HuH-7 (cell line): ENCODE measurements at regions not wholly inside any gene's neighbourhood (a gene's known extent, or its start where the extent isn't known, plus 50 kb on each side); places are given as distances from the start of the nearest gene placed in this dataset.

ENCODE experiments used
- DNase-seq: peaks from one replicate; pipeline ENCODE4 v3.0.0; 2011; ENCODE audit warnings: low spot score

DNA sequence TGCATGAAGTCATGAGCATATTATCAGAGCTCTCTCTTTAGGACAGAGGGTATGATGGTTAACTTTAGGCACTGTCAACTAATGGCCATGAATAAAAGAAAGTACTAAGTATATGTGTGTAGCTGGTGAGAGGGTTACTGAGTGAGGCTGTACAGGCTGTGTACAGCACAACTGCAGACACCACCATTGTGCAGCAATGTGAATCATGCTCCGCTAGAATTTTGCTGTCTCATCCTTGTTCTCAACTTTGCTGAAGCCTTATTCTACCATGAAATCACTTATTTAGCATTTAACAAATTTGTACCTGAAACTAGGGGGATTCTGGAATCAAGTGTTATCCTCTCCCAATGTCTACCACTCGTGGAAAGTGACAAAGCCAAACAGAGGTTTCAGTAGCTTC lies 414.9 kb downstream of the PLCL1 start:
- no peak for DNase-seq

- no peak for DNase-seq
Measured at GRCh38 chr2:198214114-198214596, 409.8 kb downstream of the PLCL1 start.

DNA sequence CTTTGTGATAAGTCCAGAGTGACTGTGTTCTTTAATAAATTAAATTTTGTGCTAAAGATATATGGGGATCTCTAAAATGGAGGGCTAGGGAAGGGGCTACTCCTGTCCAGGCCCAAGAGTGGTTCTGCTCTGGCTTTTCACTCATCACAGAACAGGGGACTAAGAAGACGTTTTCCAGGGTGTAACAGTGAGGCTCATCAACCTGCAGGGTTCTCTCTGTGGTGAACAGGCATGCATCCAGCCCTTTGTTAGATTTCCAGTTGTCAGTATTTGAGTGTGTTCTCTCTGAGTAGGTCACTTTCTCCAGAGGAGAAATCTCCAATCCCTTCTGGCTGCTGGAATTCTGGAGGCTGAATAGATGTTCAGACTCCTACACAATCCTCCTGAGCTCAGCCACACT lies 408.9 kb downstream of the PLCL1 start:
- DNase-seq = no peak

DNA sequence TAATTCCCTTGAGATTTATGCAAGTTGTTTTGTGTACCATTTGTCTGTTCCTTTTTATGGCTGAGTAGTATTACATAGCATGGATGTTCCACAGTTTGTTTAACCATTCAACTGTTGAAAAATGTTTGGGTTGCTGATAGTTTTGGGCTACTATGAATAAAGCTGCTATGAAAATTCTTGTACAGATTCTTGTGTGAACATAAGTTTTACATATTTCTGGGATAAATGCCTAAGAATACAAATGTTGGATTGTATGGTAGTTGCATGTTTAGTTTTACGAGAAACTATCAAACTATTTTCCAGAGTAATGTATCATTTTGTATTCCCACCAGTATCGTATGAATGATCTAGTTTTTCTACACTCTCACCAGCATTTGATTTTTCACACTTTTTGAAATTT lies 407.3 kb downstream of the PLCL1 start:
- DNase-seq = no peak

DNA sequence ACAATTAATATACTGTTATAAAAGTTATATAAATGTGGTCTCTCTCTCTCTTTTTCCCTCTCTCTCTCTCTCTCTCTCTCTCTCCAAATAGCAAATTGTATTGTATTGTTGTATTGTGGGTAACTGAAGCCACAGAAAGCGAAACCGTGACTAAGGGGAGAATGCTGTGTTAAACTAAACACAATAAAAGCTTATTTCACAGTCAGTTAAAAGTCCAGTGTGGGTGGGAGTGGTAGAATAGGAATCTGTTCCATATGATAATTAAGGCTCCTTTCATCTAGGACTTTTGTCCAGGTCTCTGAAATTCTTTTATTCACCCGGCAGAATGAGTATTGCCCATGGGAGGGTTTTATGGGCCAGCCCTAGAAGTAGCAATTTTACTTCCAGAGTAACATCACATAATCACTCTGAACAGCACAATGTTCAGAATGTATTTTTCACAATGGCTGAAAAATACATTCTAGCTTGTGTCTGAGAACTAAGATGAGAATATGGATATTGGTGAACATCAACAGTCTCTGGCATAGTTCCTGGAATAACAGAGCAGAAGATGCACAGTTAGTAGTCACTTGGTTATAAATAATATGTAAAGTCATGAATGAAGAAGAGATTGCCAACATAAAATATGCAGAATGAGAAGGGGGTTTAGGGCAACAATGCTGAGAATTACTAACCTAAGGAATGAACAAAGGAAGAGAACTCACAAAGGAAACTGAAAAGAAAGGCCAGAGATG lies 399.1 kb downstream of the PLCL1 start:
- DNase-seq = no peak
